ENCODE measurements at regions not wholly inside any gene's neighbourhood (a gene's known extent, or its start where the extent isn't known, plus 50 kb on each side); places are given as distances from the start of the nearest gene placed in this dataset.
A peak's percentile ranks its signal among the peaks of the same experiment; 100 is the strongest.

GRCh38 chr13:104750377-104750776 is 1684.2 kb upstream of the SLC10A2 start:
- no peak for DNase-seq (ENCODE audit: low spot score)
- intact Hi-C loops (cut with DNase I), result no loop called here

- intact Hi-C loops (cut with DNase I), result no loop called here
- DNase-seq (ENCODE audit: low spot score), result peak; percentile 49
Observed at GRCh38 chr13:104740641-104741222, 1674.5 kb upstream of the SLC10A2 start.

- no peak for DNase-seq (ENCODE audit: low spot score)
- intact Hi-C loops (cut with DNase I), result no loop called here
Observed at GRCh38 chr13:104737713-104738112, 1671.5 kb upstream of the SLC10A2 start.

- intact Hi-C loops (cut with DNase I), result no loop called here
- no peak for DNase-seq (ENCODE audit: low spot score)
Observed at GRCh38 chr13:104733427-104733826, 1667.2 kb upstream of the SLC10A2 start.

GRCh38 chr13:104715111-104715510 is 1648.9 kb upstream of the SLC10A2 start:
- intact Hi-C loops (cut with DNase I), result no loop called here
- no peak for DNase-seq (ENCODE audit: low spot score)

- DNase-seq (ENCODE audit: low spot score), result no peak
- intact Hi-C loops (cut with DNase I), result no loop called here
Observed at GRCh38 chr13:104705031-104705750, 1639.0 kb upstream of the SLC10A2 start.

- intact Hi-C loops (cut with DNase I), result no loop called here
- DNase-seq (ENCODE audit: low spot score), result no peak
Observed at GRCh38 chr13:104701591-104701990, 1635.4 kb upstream of the SLC10A2 start.

- DNase-seq (ENCODE audit: low spot score), result no peak
- intact Hi-C loops (cut with DNase I), result no loop called here
Observed at GRCh38 chr13:104694397-104694796, 1628.2 kb upstream of the SLC10A2 start.

GRCh38 chr13:104693126-104693525 is 1626.9 kb upstream of the SLC10A2 start:
- no peak for DNase-seq (ENCODE audit: low spot score)
- intact Hi-C loops (cut with DNase I), result no loop called here

- intact Hi-C loops (cut with DNase I), result no loop called here
- DNase-seq (ENCODE audit: low spot score), result no peak
Observed at GRCh38 chr13:104691767-104692467, 1625.7 kb upstream of the SLC10A2 start.

- DNase-seq (ENCODE audit: low spot score), result no peak
- intact Hi-C loops (cut with DNase I), result no loop called here
Observed at GRCh38 chr13:104686484-104686883, 1620.3 kb upstream of the SLC10A2 start.

GRCh38 chr13:104683789-104684188 is 1617.6 kb upstream of the SLC10A2 start:
- intact Hi-C loops (cut with DNase I), result no loop called here
- DNase-seq (ENCODE audit: low spot score), result no peak

GRCh38 chr13:104678161-104678560 is 1611.9 kb upstream of the SLC10A2 start:
- DNase-seq (ENCODE audit: low spot score), result no peak
- intact Hi-C loops (cut with DNase I), result no loop called here

- intact Hi-C loops (cut with DNase I), result no loop called here
- DNase-seq (ENCODE audit: low spot score), result no peak
Observed at GRCh38 chr13:104671901-104672300, 1605.7 kb upstream of the SLC10A2 start.

GRCh38 chr13:104657196-104657595 is 1591.0 kb upstream of the SLC10A2 start:
- DNase-seq (ENCODE audit: low spot score), result no peak
- intact Hi-C loops (cut with DNase I), result no loop called here

GRCh38 chr13:104650431-104650830 is 1584.2 kb upstream of the SLC10A2 start:
- no peak for DNase-seq (ENCODE audit: low spot score)
- intact Hi-C loops (cut with DNase I), result no loop called here

- DNase-seq (ENCODE audit: low spot score), result no peak
Observed at GRCh38 chr13:104648291-104648690, 1582.1 kb upstream of the SLC10A2 start.

GRCh38 chr13:104645786-104646185 is 1579.6 kb upstream of the SLC10A2 start:
- intact Hi-C loops (cut with DNase I), result no loop called here
- DNase-seq (ENCODE audit: low spot score), result no peak

More at GRCh38 chr13:104648291-104648690, 1582.1 kb upstream of the SLC10A2 start:
- intact Hi-C loops (cut with DNase I), result no loop called here

GRCh38 chr13:104641309-104641708 is 1575.1 kb upstream of the SLC10A2 start:
- intact Hi-C loops (cut with DNase I), result no loop called here
- DNase-seq (ENCODE audit: low spot score), result no peak

GRCh38 chr13:104635879-104636278 is 1569.7 kb upstream of the SLC10A2 start:
- intact Hi-C loops (cut with DNase I), result no loop called here
- no peak for DNase-seq (ENCODE audit: low spot score)

- no peak for DNase-seq (ENCODE audit: low spot score)
- intact Hi-C loops (cut with DNase I), result loop anchor here in 1 of 2 donors (5.0 kb wide), 1 partner anchor 738 kb away; no protein-coding TSS in a partner anchor
Observed at GRCh38 chr13:104634016-104634415, 1567.8 kb upstream of the SLC10A2 start.

Data from posterior vena cava (tissue), 2 donors.